HCT116 (cell line): ENCODE measurements at regions not wholly inside any gene's neighbourhood (a gene's known extent, or its start where the extent isn't known, plus 50 kb on each side); places are given as distances from the start of the nearest gene placed in this dataset.

Experiments
- CTCF ChIP-seq, 3 experiments: fragments of 200-600 bp in 1 of 3; sonication (generic) in 1 of 3; IDR thresholded peaks in 2 of 3; conservative IDR thresholded peaks in 1 of 3; 2 replicates each; pipeline ENCODE4 v1.5.1; 2012 to 2017; ENCODE audit warnings: low read depth in 2 of 3, low read length in 2 of 3, antibody characterized with exemption in 1 of 3, borderline replicate concordance in 1 of 3, control low read depth in 1 of 3, mild to moderate bottlenecking in 1 of 3, mixed read lengths in 1 of 3, mixed run types in 1 of 3, moderate library complexity in 1 of 3; ENCODE audit not compliant: insufficient read depth in 1 of 3
- EGR1 ChIP-seq: IDR thresholded peaks from 2 replicates; pipeline ENCODE4 v1.6.1; 2012; ENCODE audit warnings: low read depth
- EZH2phosphoT487 ChIP-seq: fragments of 200-600 bp; IDR thresholded peaks from 2 replicates; pipeline ENCODE4 v1.6.1; 2018; ENCODE audit warnings: antibody characterized with exemption, borderline replicate concordance
- FOSL1 ChIP-seq: IDR thresholded peaks from 2 replicates; pipeline ENCODE4 v1.6.1; 2012; ENCODE audit warnings: low read depth
- POLR2A ChIP-seq: IDR thresholded peaks from 2 replicates; pipeline ENCODE4 v1.7.0; 2011; ENCODE audit warnings: borderline replicate concordance; ENCODE audit not compliant: insufficient read depth, insufficient read length; ENCODE audit errors: extremely low read depth
- POLR2AphosphoS5 ChIP-seq: IDR thresholded peaks from 2 replicates; pipeline ENCODE4 v1.6.1; 2011; ENCODE audit warnings: mild to moderate bottlenecking, low read depth, low read length, moderate library complexity
- SIN3A ChIP-seq: IDR thresholded peaks from 2 replicates; pipeline ENCODE4 v1.6.1; 2012; ENCODE audit warnings: low read depth
- SP1 ChIP-seq: IDR thresholded peaks from 2 replicates; pipeline ENCODE4 v1.6.1; 2012; ENCODE audit warnings: low read depth
- YY1 ChIP-seq: IDR thresholded peaks from 2 replicates; pipeline ENCODE4 v1.6.1; 2011; ENCODE audit warnings: low read length, low read depth, moderate library complexity, mild to moderate bottlenecking; ENCODE audit not compliant: insufficient replicate concordance; ENCODE audit errors: extremely low read depth
- TF ChIP-seq, protein P1 (sequence below): IDR thresholded peaks from 2 replicates; pipeline ENCODE4 v1.6.1; 2011; ENCODE audit warnings: mild to moderate bottlenecking, low read length, moderate library complexity; ENCODE audit not compliant: insufficient replicate concordance; ENCODE audit errors: extremely low read depth

DNA sequence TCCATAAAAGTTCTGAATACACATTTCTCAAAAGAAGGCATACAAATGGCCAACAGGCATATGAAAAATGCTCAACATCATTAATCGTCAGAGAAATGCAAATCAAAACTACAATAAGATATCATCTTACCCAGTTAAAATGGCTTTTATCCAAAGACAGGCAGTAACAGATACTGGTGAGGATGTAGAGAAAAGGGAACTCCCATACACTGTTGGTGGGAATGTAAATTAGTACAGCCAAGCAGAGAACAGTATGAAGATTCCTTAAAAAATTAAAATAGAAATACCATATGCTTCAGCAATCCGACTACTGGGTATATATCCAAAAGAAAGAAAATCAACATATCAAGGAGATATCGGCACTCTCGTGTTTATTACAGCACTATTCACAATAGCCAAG lies 1312.5 kb downstream of the DSC3 start:
- TF ChIP-seq CTCF (IDR thresholded peaks at IDR 0.05 in 2 of 3, conservative IDR thresholded peaks at IDR 0.05 in 1 of 3; ENCODE audit: borderline replicate concordance in 1 of 3, insufficient read depth in 1 of 3, low read depth in 2 of 3, low read length in 2 of 3) (no peak), EGR1 (no peak), SIN3A (no peak), POLR2AphosphoS5 (no peak), EZH2phosphoT487 (no peak), SP1 (no peak), POLR2A (no peak), FOSL1 (no peak), YY1 (no peak)
- TF ChIP-seq, protein P1, sequence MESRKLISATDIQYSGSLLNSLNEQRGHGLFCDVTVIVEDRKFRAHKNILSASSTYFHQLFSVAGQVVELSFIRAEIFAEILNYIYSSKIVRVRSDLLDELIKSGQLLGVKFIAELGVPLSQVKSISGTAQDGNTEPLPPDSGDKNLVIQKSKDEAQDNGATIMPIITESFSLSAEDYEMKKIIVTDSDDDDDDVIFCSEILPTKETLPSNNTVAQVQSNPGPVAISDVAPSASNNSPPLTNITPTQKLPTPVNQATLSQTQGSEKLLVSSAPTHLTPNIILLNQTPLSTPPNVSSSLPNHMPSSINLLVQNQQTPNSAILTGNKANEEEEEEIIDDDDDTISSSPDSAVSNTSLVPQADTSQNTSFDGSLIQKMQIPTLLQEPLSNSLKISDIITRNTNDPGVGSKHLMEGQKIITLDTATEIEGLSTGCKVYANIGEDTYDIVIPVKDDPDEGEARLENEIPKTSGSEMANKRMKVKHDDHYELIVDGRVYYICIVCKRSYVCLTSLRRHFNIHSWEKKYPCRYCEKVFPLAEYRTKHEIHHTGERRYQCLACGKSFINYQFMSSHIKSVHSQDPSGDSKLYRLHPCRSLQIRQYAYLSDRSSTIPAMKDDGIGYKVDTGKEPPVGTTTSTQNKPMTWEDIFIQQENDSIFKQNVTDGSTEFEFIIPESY = no peak
